ENCODE measurements at regions not wholly inside any gene's neighbourhood (a gene's known extent, or its start where the extent isn't known, plus 50 kb on each side); places are given as distances from the start of the nearest gene placed in this dataset.

GRCh38 chr1:116826818-116827606 lies 72.8 kb downstream of the CD2 start:
- peaks cover 23% of the 10 kb centered on the region for H3K4me1 ChIP-seq (ENCODE audit: insufficient read depth, low read length)
- Mint-ChIP-seq H3K27me3 (no peaks in the 10 kb centered on the region), H3K4me3 (no peak overlapping the region), H3K9me3 (peaks cover 2% of the 10 kb centered on the region), H3K36me3 (ENCODE audit: low read depth) (no peaks in the 10 kb centered on the region), H3K4me1 (ENCODE audit: low read depth) (peaks cover 22% of the 10 kb centered on the region), H3K27ac (peak overlapping the region; percentile 73)
- H3K36me3 ChIP-seq (ENCODE audit: insufficient read depth, low read length): no peaks in the 10 kb centered on the region
- H3K4me3 ChIP-seq (ENCODE audit: low read length): no peak overlapping the region
- CTCF ChIA-PET: interaction anchor here (0.5 to 1.9 kb wide), 4 partner anchors 10 to 89 kb away, joined by 4 to 7 read pairs (median 5); partner anchors contain the start of gene CD2
- ATAC-seq (ENCODE audit: poor library complexity) (peak; percentile 89), DNase-seq (peak in 9 of 14 experiments; percentile 15 to 75 (median 36))
- POLR2A ChIA-PET: interaction anchor here (0.8 to 1.6 kb wide), 7 partner anchors 10 to 90 kb away, joined by 3 to 6 read pairs (median 4); partner anchors contain the start of gene CD2
- intact Hi-C loops (cut with DNase I, micrococcal nuclease): no loop called here
- H3K27ac ChIP-seq (ENCODE audit: low read depth in 1 of 2, low read length in 2 of 2): peak overlapping the region in 1 of 2 donors; percentile 5
- H3K27me3 ChIP-seq (ENCODE audit: control insufficient read depth in 1 of 2, insufficient read depth in 2 of 2, low read length in 2 of 2): no peaks in the 10 kb centered on the region
- no peaks in the 10 kb centered on the region for H3K9me3 ChIP-seq (ENCODE audit: control insufficient read depth in 1 of 2, insufficient read depth in 1 of 2, low read length in 2 of 2)
- no peak for TF ChIP-seq CTCF (IDR thresholded peaks at IDR 0.05)

GRCh38 chr1:116827607-116828105 lies 73.4 kb downstream of the CD2 start:
- H3K4me3 Mint-ChIP-seq: no peak overlapping the region
- peaks cover 2% of the 10 kb centered on the region for H3K9me3 Mint-ChIP-seq
- Histone ChIP-seq H3K27me3 (ENCODE audit: control insufficient read depth in 1 of 2, insufficient read depth in 2 of 2, low read length in 2 of 2) (no peaks in the 10 kb centered on the region), H3K4me1 (ENCODE audit: insufficient read depth, low read length) (peaks cover 23% of the 10 kb centered on the region), H3K36me3 (ENCODE audit: insufficient read depth, low read length) (no peaks in the 10 kb centered on the region), H3K27ac (ENCODE audit: low read depth in 1 of 2, low read length in 2 of 2) (no peak overlapping the region), H3K9me3 (ENCODE audit: control insufficient read depth in 1 of 2, insufficient read depth in 1 of 2, low read length in 2 of 2) (no peaks in the 10 kb centered on the region), H3K4me3 (ENCODE audit: low read length) (no peak overlapping the region)
- ATAC-seq (ENCODE audit: poor library complexity) (no peak), DNase-seq (no peak)
- H3K27me3 Mint-ChIP-seq: no peaks in the 10 kb centered on the region
- intact Hi-C loops (cut with DNase I, micrococcal nuclease): no loop called here
- peak overlapping the region; percentile 73 for H3K27ac Mint-ChIP-seq
- H3K36me3 Mint-ChIP-seq (ENCODE audit: low read depth): no peaks in the 10 kb centered on the region
- peaks cover 22% of the 10 kb centered on the region for H3K4me1 Mint-ChIP-seq (ENCODE audit: low read depth)
- TF ChIP-seq CTCF (IDR thresholded peaks at IDR 0.05): no peak
- POLR2A ChIA-PET: interaction anchor here (0.8 to 1.6 kb wide), 6 partner anchors 11 to 90 kb away, joined by 3 to 6 read pairs (median 4); partner anchors contain the start of gene CD2
- CTCF ChIA-PET: interaction anchor here (0.9 to 1.9 kb wide), 3 partner anchors 10 to 90 kb away, joined by 4 to 7 read pairs (median 6); partner anchors contain the start of gene CD2

- Histone ChIP-seq H3K4me3 (ENCODE audit: low read length) (no peak overlapping the region), H3K36me3 (ENCODE audit: insufficient read depth, low read length) (no peaks in the 10 kb centered on the region), H3K27me3 (ENCODE audit: control insufficient read depth in 1 of 2, insufficient read depth in 2 of 2, low read length in 2 of 2) (no peaks in the 10 kb centered on the region), H3K27ac (ENCODE audit: low read depth in 1 of 2, low read length in 2 of 2) (no peak overlapping the region), H3K9me3 (ENCODE audit: control insufficient read depth in 1 of 2, insufficient read depth in 1 of 2, low read length in 2 of 2) (no peaks in the 10 kb centered on the region), H3K4me1 (ENCODE audit: insufficient read depth, low read length) (peaks cover under 1% of the 10 kb centered on the region)
- no peak overlapping the region for H3K27ac Mint-ChIP-seq
- no peaks in the 10 kb centered on the region for H3K36me3 Mint-ChIP-seq (ENCODE audit: low read depth)
- DNase-seq: no peak
- no peak for ATAC-seq (ENCODE audit: poor library complexity)
- peaks cover 7% of the 10 kb centered on the region for H3K4me1 Mint-ChIP-seq (ENCODE audit: low read depth)
- CTCF ChIA-PET: interaction anchor here (1.1 kb wide), 1 partner anchor 10 kb away, joined by 3 read pairs; no protein-coding TSS in a partner anchor
- POLR2A ChIA-PET: no interaction called here
- TF ChIP-seq CTCF (IDR thresholded peaks at IDR 0.05): no peak
- intact Hi-C loops (cut with DNase I, micrococcal nuclease): no loop called here
- H3K4me3 Mint-ChIP-seq: no peak overlapping the region
- no peaks in the 10 kb centered on the region for H3K27me3 Mint-ChIP-seq
- H3K9me3 Mint-ChIP-seq: peaks cover 1% of the 10 kb centered on the region
Measured at GRCh38 chr1:116832308-116832931, 77.3 kb upstream of the PTGFRN start.

Data from CD4-positive, alpha-beta T cell (primary cell).